Chondrocyte (in vitro differentiated cells): ENCODE measurements at regions not wholly inside any gene's neighbourhood (a gene's known extent, or its start where the extent isn't known, plus 50 kb on each side); places are given as distances from the start of the nearest gene placed in this dataset.

Source experiments
- DNase-seq: peaks from one replicate; pipeline ENCODE4 v3.0.0; 2021; ENCODE audit warnings: mixed read lengths, low spot score
- H3K27ac Mint-ChIP-seq: one replicate; pipeline ENCODE4 v1.8.0; 2021; ENCODE audit warnings: mild to moderate bottlenecking, moderate library complexity, mixed read lengths; ENCODE audit not compliant: unreplicated experiment
- H3K27me3 Mint-ChIP-seq: 2 replicates; pipeline ENCODE4 v1.8.0; 2021; ENCODE audit warnings: low read depth, mixed read lengths
- H3K36me3 Mint-ChIP-seq: 2 replicates; pipeline ENCODE4 v1.8.0; 2021; ENCODE audit warnings: low read depth, mixed read lengths
- H3K4me1 Mint-ChIP-seq: 2 replicates; pipeline ENCODE4 v1.8.0; 2021; ENCODE audit warnings: low read depth, mild to moderate bottlenecking, mixed read lengths
- H3K4me3 Mint-ChIP-seq: one replicate; pipeline ENCODE4 v1.8.0; 2021; ENCODE audit warnings: mild to moderate bottlenecking, moderate library complexity, mixed read lengths; ENCODE audit not compliant: unreplicated experiment
- H3K9me3 Mint-ChIP-seq: 2 replicates; pipeline ENCODE4 v1.8.0; 2021; ENCODE audit warnings: low read depth, mixed read lengths
- CTCF ChIP-seq: fragments of 200-600 bp; sonication (generic); IDR thresholded peaks from 2 replicates; pipeline ENCODE4 v1.5.0; 2021; ENCODE audit warnings: antibody characterized with exemption, mild to moderate bottlenecking, moderate library complexity

GRCh38 chr21:28308516-28308915 lies 684.2 kb downstream of the LTN1 start:
- Mint-ChIP-seq H3K27ac (no peak overlapping the region), H3K4me1 (no peaks in the 10 kb centered on the region), H3K27me3 (no peaks in the 10 kb centered on the region), H3K4me3 (no peak overlapping the region), H3K9me3 (peaks cover 18% of the 10 kb centered on the region), H3K36me3 (no peaks in the 10 kb centered on the region)
- no peak for TF ChIP-seq CTCF
- DNase-seq = no peak

GRCh38 chr21:28299946-28300345 lies 692.7 kb downstream of the LTN1 start:
- H3K27me3 Mint-ChIP-seq = no peaks in the 10 kb centered on the region
- H3K36me3 Mint-ChIP-seq = no peaks in the 10 kb centered on the region
- no peaks in the 10 kb centered on the region for H3K4me1 Mint-ChIP-seq
- DNase-seq = no peak
- H3K4me3 Mint-ChIP-seq = no peak overlapping the region
- H3K27ac Mint-ChIP-seq = no peak overlapping the region
- peaks cover 6% of the 10 kb centered on the region for H3K9me3 Mint-ChIP-seq
- no peak for TF ChIP-seq CTCF

- Mint-ChIP-seq H3K4me1 (no peaks in the 10 kb centered on the region), H3K9me3 (peaks cover 6% of the 10 kb centered on the region), H3K27me3 (no peaks in the 10 kb centered on the region), H3K36me3 (no peaks in the 10 kb centered on the region), H3K4me3 (no peak overlapping the region), H3K27ac (no peak overlapping the region)
- DNase-seq = no peak
- TF ChIP-seq CTCF = no peak
Measured at GRCh38 chr21:28298251-28298672, 694.4 kb downstream of the LTN1 start.

- Mint-ChIP-seq H3K9me3 (peaks cover 11% of the 10 kb centered on the region), H3K4me1 (no peaks in the 10 kb centered on the region), H3K27me3 (no peaks in the 10 kb centered on the region), H3K27ac (no peak overlapping the region), H3K4me3 (no peak overlapping the region), H3K36me3 (peaks cover 5% of the 10 kb centered on the region)
- no peak for DNase-seq
- no peak for TF ChIP-seq CTCF
Measured at GRCh38 chr21:28294051-28294450, 698.6 kb downstream of the LTN1 start.

GRCh38 chr21:28283641-28284490 lies 708.8 kb downstream of the LTN1 start:
- DNase-seq = no peak
- Mint-ChIP-seq H3K36me3 (no peaks in the 10 kb centered on the region), H3K4me1 (peaks cover 10% of the 10 kb centered on the region), H3K27ac (no peak overlapping the region), H3K9me3 (peaks cover 21% of the 10 kb centered on the region), H3K4me3 (no peak overlapping the region), H3K27me3 (no peaks in the 10 kb centered on the region)
- no peak for TF ChIP-seq CTCF
